IgD-negative memory B cell (primary cell): ENCODE measurements at regions not wholly inside any gene's neighbourhood (a gene's known extent, or its start where the extent isn't known, plus 50 kb on each side); places are given as distances from the start of the nearest gene placed in this dataset.
A peak's percentile ranks its signal among the peaks of the same experiment; 100 is the strongest.

Experiments used
- H3K27ac Mint-ChIP-seq, 3 donors: one replicate each; pipeline ENCODE4 v1.8.0; 2020 to 2022; ENCODE audit warnings: mild to moderate bottlenecking in 3 of 3, mixed read lengths in 3 of 3, moderate library complexity in 1 of 3
- H3K27me3 Mint-ChIP-seq: one replicate; pipeline ENCODE4 v1.8.0; 2021; ENCODE audit warnings: mixed read lengths
- H3K36me3 Mint-ChIP-seq: one replicate; pipeline ENCODE4 v1.8.0; 2020; ENCODE audit warnings: mild to moderate bottlenecking, mixed read lengths
- H3K4me1 Mint-ChIP-seq, 3 donors: one replicate each; pipeline ENCODE4 v1.8.0; 2020 to 2022; ENCODE audit warnings: mixed read lengths in 3 of 3, mild to moderate bottlenecking in 1 of 3
- H3K4me3 Mint-ChIP-seq, 4 donors: one replicate each; pipeline ENCODE4 v1.8.0; 2020 to 2022; ENCODE audit warnings: mild to moderate bottlenecking in 4 of 4, mixed read lengths in 4 of 4, moderate library complexity in 3 of 4
- H3K9me3 Mint-ChIP-seq, 3 donors: one replicate each; pipeline ENCODE4 v1.8.0; 2020 to 2021; ENCODE audit warnings: mixed read lengths in 3 of 3, mild to moderate bottlenecking in 1 of 3

- peaks cover 2% of the 10 kb centered on the region for H3K27me3 Mint-ChIP-seq
- H3K4me1 Mint-ChIP-seq: peaks cover 28 to 47% (median 42%) of the 10 kb centered on the region in 3 donors
- no peaks in the 10 kb centered on the region for H3K36me3 Mint-ChIP-seq
- H3K9me3 Mint-ChIP-seq: peaks cover 0 to 1% (median 1%) of the 10 kb centered on the region in 3 donors
- peak overlapping the region in 2 of 3 donors; percentile 69 to 92 for H3K27ac Mint-ChIP-seq
- H3K4me3 Mint-ChIP-seq: peak overlapping the region in 3 of 4 donors; percentile 43 to 82 (median 65)
Measured at GRCh38 chr15:70504988-70505387, 258.4 kb downstream of the UACA start.

- Mint-ChIP-seq H3K9me3 (no peaks in the 10 kb centered on the region), H3K36me3 (no peaks in the 10 kb centered on the region), H3K27ac (peak overlapping the region in 2 of 3 donors; percentile 69 to 92), H3K27me3 (peaks cover 2% of the 10 kb centered on the region), H3K4me1 (peaks cover 28 to 47% (median 42%) of the 10 kb centered on the region in 3 donors), H3K4me3 (peak overlapping the region; percentile 41 to 81 (median 54))
Measured at GRCh38 chr15:70504299-70504951, 258.9 kb downstream of the UACA start.

GRCh38 chr15:70503798-70504298, 259.5 kb downstream of the UACA start:
- Mint-ChIP-seq H3K9me3 (no peaks in the 10 kb centered on the region), H3K36me3 (no peaks in the 10 kb centered on the region), H3K27me3 (peaks cover 2% of the 10 kb centered on the region), H3K27ac (peak overlapping the region; percentile 69 to 93 (median 92)), H3K4me3 (peak overlapping the region in 3 of 4 donors; percentile 43 to 81 (median 65)), H3K4me1 (peaks cover 28 to 47% (median 40%) of the 10 kb centered on the region in 3 donors)

GRCh38 chr15:70503073-70503745, 260.1 kb downstream of the UACA start:
- Mint-ChIP-seq H3K27ac (peak overlapping the region; percentile 69 to 93 (median 80)), H3K4me1 (peaks cover 28 to 47% (median 40%) of the 10 kb centered on the region in 3 donors), H3K36me3 (no peaks in the 10 kb centered on the region), H3K9me3 (no peaks in the 10 kb centered on the region), H3K4me3 (peak overlapping the region in 3 of 4 donors; percentile 43 to 81 (median 65)), H3K27me3 (peaks cover 2% of the 10 kb centered on the region)

- no peaks in the 10 kb centered on the region for H3K9me3 Mint-ChIP-seq
- H3K27ac Mint-ChIP-seq: peak overlapping the region in 2 of 3 donors; percentile 69 to 80
- no peaks in the 10 kb centered on the region for H3K36me3 Mint-ChIP-seq
- peaks cover 2% of the 10 kb centered on the region for H3K27me3 Mint-ChIP-seq
- H3K4me3 Mint-ChIP-seq: peak overlapping the region in 1 of 4 donors; percentile 43
- peaks cover 28 to 47% (median 40%) of the 10 kb centered on the region in 3 donors for H3K4me1 Mint-ChIP-seq
Measured at GRCh38 chr15:70502529-70502928, 260.8 kb downstream of the UACA start.

DNA sequence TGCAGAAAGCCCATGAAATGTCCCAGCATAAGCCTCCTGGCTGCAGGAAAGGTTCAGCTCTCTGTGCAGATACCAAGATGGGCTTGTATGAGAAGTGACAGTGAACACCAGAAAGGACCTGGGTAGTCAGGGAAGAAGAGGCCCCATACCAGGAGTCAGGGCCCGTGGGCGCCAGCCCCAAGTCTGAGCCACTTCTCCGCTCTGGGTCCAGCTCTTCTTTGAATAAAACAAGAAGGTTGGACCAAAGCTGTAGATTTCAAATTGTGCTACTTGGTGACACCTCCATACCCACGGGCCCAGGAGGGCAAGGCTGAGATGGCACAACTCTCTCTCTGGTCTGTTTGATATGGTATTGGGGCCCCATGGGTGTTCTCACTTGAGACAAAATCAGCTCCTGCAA, 261.5 kb downstream of the UACA start:
- H3K4me3 Mint-ChIP-seq: no peak overlapping the region
- peaks cover 2% of the 10 kb centered on the region for H3K27me3 Mint-ChIP-seq
- peak overlapping the region in 1 of 3 donors; percentile 3 for H3K27ac Mint-ChIP-seq
- H3K36me3 Mint-ChIP-seq: no peaks in the 10 kb centered on the region
- no peaks in the 10 kb centered on the region for H3K9me3 Mint-ChIP-seq
- peaks cover 28 to 45% (median 41%) of the 10 kb centered on the region in 3 donors for H3K4me1 Mint-ChIP-seq

DNA sequence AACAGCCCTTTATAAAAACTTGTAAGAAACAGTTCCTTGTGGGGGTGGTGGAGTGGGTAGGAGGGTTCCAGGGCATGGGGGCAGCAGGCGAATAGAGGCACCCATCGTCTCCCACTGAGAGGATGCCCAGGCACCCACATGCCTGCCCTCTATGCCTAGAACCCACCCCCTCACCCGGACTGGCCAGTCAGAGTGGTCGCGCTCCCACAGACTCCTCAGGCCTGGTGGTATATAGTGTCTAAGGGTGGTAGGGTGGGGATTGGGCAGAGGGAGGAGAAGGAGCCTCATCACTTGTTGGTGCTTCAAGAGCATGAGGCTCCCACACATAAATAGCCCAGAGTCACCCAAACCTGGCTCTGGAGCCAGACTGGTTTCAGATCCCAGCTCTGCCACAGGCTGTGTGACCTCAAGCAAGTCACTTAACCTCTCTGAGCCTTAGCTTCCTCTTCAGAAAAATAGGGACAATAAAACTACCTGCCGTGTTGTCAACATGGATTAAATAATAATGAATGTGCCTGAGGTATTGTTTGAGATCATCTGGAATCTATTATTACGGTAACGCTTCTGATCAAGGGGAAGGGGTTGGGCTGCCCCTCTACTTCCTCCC, 262.1 kb downstream of the UACA start:
- Mint-ChIP-seq H3K4me3 (no peak overlapping the region), H3K9me3 (no peaks in the 10 kb centered on the region), H3K27me3 (peaks cover 2% of the 10 kb centered on the region), H3K4me1 (peaks cover 28 to 39% (median 39%) of the 10 kb centered on the region in 3 donors), H3K36me3 (no peaks in the 10 kb centered on the region), H3K27ac (no peak overlapping the region)

DNA sequence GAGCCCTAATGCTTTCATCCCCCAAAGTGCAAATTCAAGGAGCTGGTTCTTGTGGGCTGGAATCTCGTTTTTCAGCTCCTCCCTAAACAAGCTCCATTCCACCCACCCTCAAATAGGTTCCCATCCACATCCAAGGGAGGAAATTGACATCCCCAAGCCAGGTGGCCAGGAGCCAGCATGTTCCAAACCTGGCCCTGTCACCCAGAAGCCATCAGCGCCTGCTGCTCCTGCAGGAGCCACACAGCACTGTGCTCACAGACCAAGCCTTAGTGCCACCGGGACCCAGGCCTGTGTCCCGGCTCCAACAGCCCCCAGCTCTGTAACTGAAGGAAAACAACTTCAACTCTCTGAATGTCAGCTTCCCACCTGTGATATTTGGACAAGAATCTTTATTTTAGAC, 263.6 kb downstream of the UACA start:
- H3K4me3 Mint-ChIP-seq: no peak overlapping the region
- H3K4me1 Mint-ChIP-seq: peaks cover 21 to 34% (median 32%) of the 10 kb centered on the region in 3 donors
- peaks cover 2% of the 10 kb centered on the region for H3K27me3 Mint-ChIP-seq
- peak overlapping the region in 1 of 3 donors; percentile 80 for H3K27ac Mint-ChIP-seq
- no peaks in the 10 kb centered on the region for H3K9me3 Mint-ChIP-seq
- no peaks in the 10 kb centered on the region for H3K36me3 Mint-ChIP-seq

DNA sequence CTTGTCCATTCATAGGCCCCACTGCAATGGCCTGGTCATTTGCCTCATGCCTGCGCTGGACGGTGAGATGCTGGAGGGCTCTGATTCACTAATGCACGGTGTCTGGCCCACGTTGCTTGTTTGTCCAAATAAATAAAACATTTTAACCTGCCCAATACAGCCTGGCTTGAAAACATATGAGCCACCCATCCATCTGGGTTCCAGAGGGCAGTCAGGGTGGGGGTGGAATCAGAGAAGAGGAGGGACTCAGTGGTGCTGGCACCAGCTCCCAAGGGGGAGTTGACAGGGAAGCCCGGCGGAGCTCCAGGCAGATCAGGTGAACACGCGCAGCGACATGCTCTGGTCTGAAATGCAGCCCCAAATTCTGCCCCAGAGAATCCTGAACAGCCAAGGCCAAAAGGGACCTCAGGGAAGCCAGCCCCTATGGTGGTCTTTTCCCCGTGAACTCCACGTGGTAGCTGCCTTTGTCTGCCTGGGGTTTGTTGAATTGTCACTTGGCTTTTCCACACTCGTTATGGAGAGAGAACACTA, 265.2 kb downstream of the UACA start:
- Mint-ChIP-seq H3K9me3 (no peaks in the 10 kb centered on the region), H3K36me3 (no peaks in the 10 kb centered on the region), H3K4me3 (no peak overlapping the region), H3K27me3 (peaks cover 2% of the 10 kb centered on the region), H3K27ac (no peak overlapping the region), H3K4me1 (peaks cover 17 to 30% (median 23%) of the 10 kb centered on the region in 3 donors)

GRCh38 chr15:70497661-70498060, 265.7 kb downstream of the UACA start:
- Mint-ChIP-seq H3K36me3 (no peaks in the 10 kb centered on the region), H3K9me3 (no peaks in the 10 kb centered on the region), H3K27ac (no peak overlapping the region), H3K27me3 (no peaks in the 10 kb centered on the region), H3K4me1 (peaks cover 15 to 29% (median 22%) of the 10 kb centered on the region in 3 donors), H3K4me3 (no peak overlapping the region)

GRCh38 chr15:70495991-70496599, 267.3 kb downstream of the UACA start:
- H3K27me3 Mint-ChIP-seq: peaks cover 3% of the 10 kb centered on the region
- H3K4me3 Mint-ChIP-seq: no peak overlapping the region
- no peaks in the 10 kb centered on the region for H3K36me3 Mint-ChIP-seq
- H3K27ac Mint-ChIP-seq: no peak overlapping the region
- H3K4me1 Mint-ChIP-seq: peaks cover 27 to 37% (median 31%) of the 10 kb centered on the region in 3 donors
- no peaks in the 10 kb centered on the region for H3K9me3 Mint-ChIP-seq

DNA sequence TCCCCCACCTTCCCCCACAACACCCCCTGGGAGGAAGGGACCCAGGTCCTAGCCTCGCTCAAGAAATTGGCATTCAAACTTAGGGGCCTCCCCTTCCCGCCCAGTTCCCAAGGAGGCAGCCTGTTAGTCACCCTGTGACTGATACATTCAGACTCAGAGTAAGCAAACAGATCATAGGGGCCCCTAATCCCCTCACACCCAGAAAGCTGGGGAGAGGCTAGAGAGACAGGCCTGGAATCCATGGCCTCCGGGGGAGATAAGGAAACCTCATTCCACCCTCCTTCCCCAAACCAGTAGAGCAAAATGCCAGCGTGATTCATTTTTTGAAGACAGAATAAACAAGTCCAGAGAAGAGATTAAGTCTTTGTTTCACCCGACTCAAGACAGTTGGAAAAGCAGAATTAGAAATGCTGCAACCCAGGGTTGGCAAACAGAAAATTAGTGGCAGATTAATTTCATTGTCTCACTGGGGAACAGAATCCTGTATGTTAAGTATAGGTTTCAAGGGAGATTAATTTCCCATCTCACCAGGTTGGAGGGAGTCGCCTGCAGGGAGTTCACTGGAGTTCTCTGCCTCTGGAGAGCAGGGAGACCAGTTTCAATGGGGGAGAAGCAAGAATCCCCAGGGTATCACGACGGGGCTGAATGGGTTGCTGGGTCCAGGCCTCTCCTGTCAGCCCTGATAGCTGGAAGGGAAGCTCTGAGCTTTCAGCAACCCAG, 268.3 kb downstream of the UACA start:
- H3K4me3 Mint-ChIP-seq: no peak overlapping the region
- H3K4me1 Mint-ChIP-seq: peaks cover 32 to 42% (median 34%) of the 10 kb centered on the region in 3 donors
- H3K9me3 Mint-ChIP-seq: no peaks in the 10 kb centered on the region
- H3K27me3 Mint-ChIP-seq: peaks cover 3% of the 10 kb centered on the region
- peak overlapping the region in 2 of 3 donors; percentile 33 to 68 for H3K27ac Mint-ChIP-seq
- H3K36me3 Mint-ChIP-seq: no peaks in the 10 kb centered on the region

DNA sequence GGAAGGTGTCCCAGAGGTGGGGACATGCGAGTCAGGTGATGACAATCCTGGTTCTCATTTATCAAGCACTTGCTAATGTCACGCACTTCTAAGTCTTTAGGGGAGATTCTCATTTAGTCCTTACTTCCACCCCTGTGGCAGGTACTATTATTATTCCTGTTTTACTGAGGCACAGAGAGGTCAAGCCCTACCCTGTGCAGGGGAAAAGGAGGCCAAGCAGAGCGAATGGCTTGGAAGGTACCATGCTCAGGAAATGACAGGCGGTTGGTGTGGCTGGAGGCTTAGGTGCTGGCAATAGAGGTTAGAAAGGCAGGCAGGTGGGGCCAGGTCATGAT, 268.9 kb downstream of the UACA start:
- H3K4me1 Mint-ChIP-seq: peaks cover 32 to 42% (median 34%) of the 10 kb centered on the region in 3 donors
- no peaks in the 10 kb centered on the region for H3K9me3 Mint-ChIP-seq
- peak overlapping the region in 1 of 4 donors; percentile 70 for H3K4me3 Mint-ChIP-seq
- peaks cover 3% of the 10 kb centered on the region for H3K27me3 Mint-ChIP-seq
- peak overlapping the region in 1 of 3 donors; percentile 33 for H3K27ac Mint-ChIP-seq
- H3K36me3 Mint-ChIP-seq: no peaks in the 10 kb centered on the region
